Ovary (tissue), 3 donors: ENCODE measurements at regions not wholly inside any gene's neighbourhood (a gene's known extent, or its start where the extent isn't known, plus 50 kb on each side); places are given as distances from the start of the nearest gene placed in this dataset.

Experiments used
- EP300 ChIP-seq: sonication (generic); formaldehyde crosslinking; IDR thresholded peaks from one replicate; pipeline ENCODE4 v1.6.1; 2017; ENCODE audit warnings: antibody characterized with exemption
- POLR2A ChIP-seq: fragments of 450-650 bp; IDR thresholded peaks from one replicate; pipeline ENCODE4 v1.6.1; 2017; ENCODE audit warnings: antibody characterized with exemption, mild to moderate bottlenecking, moderate library complexity
- TF ChIP-seq, protein P1 (sequence below), 3 donors: fragments of 450-650 bp in 2 of 3; fragments of 200-600 bp in 1 of 3; IDR thresholded peaks; one replicate each; pipeline versions ENCODE4 v1.5.1 to v1.8.0; 2016 to 2022; ENCODE audit warnings: antibody characterized with exemption in 3 of 3, mild to moderate bottlenecking in 1 of 3
- donor health status: DM: no; HTN: no; CAD: no.

DNA sequence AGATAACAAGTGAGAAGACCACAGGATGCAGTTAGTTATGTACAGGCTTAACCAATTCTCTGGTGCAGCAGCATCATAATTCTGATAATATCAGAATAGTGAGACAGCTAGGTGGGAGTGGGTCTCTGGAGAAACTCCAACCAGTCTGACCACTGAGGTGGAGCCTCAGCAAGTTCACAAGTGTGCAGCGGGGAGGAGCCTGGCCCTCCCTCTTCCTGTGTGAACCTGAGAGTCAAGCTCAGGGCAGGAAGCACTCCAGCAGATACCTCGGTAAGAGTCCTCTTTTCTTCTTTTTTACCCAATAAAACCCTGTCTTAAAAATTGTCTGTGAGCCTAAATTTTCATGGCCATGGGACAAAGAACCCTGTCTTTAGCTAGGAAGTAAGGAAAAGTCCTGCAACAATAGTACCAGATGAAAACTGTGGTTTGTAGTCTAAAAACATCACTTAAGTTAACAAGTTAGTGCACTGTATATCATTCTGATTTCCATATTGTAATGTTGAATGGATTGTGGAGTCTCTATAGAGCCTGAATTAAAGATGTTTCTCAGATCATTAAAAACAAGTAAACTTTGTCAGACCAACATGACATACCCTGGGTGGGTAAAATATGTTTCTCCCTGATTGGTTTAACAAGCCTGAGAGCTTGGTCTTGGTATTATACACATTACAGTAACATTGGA, 370.8 kb downstream of the TMEM182 start:
- TF ChIP-seq, protein P1, sequence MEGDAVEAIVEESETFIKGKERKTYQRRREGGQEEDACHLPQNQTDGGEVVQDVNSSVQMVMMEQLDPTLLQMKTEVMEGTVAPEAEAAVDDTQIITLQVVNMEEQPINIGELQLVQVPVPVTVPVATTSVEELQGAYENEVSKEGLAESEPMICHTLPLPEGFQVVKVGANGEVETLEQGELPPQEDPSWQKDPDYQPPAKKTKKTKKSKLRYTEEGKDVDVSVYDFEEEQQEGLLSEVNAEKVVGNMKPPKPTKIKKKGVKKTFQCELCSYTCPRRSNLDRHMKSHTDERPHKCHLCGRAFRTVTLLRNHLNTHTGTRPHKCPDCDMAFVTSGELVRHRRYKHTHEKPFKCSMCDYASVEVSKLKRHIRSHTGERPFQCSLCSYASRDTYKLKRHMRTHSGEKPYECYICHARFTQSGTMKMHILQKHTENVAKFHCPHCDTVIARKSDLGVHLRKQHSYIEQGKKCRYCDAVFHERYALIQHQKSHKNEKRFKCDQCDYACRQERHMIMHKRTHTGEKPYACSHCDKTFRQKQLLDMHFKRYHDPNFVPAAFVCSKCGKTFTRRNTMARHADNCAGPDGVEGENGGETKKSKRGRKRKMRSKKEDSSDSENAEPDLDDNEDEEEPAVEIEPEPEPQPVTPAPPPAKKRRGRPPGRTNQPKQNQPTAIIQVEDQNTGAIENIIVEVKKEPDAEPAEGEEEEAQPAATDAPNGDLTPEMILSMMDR (IDR thresholded peaks at IDR 0.05): no peak
- TF ChIP-seq POLR2A (no peak), EP300 (no peak)
